Endodermal cell (in vitro differentiated cells): ENCODE measurements at regions not wholly inside any gene's neighbourhood (a gene's known extent, or its start where the extent isn't known, plus 50 kb on each side); places are given as distances from the start of the nearest gene placed in this dataset.

Experiments used
- DNase-seq: peaks from one replicate; pipeline ENCODE4 v3.0.0-alpha.2; 2017
- H3K27ac ChIP-seq: 2 replicates; pipeline ENCODE4 v1.5.1; 2013; ENCODE audit warnings: mild to moderate bottlenecking, low read depth, low read length, moderate library complexity
- H3K27me3 ChIP-seq: 2 replicates; pipeline ENCODE4 v1.6.1; 2013; ENCODE audit warnings: mild to moderate bottlenecking, low read length, moderate library complexity; ENCODE audit not compliant: insufficient read depth, control insufficient read depth, poor library complexity, severe bottlenecking
- H3K36me3 ChIP-seq: 2 replicates; pipeline ENCODE4 v1.7.0; 2013; ENCODE audit warnings: mild to moderate bottlenecking, low read length, moderate library complexity; ENCODE audit not compliant: control insufficient read depth, insufficient read depth
- H3K4me1 ChIP-seq: one replicate; pipeline ENCODE4 v1.7.0; 2013; ENCODE audit warnings: low read length; ENCODE audit not compliant: control insufficient read depth, insufficient read depth
- H3K4me3 ChIP-seq: 2 replicates; pipeline ENCODE4 v1.5.1; 2013; ENCODE audit warnings: mild to moderate bottlenecking, low read length, moderate library complexity
- H3K9ac ChIP-seq: 2 replicates; pipeline ENCODE4 v1.6.1; 2013; ENCODE audit warnings: mild to moderate bottlenecking, low read length, moderate library complexity; ENCODE audit not compliant: poor library complexity, severe bottlenecking; ENCODE audit errors: extremely low read depth
- H3K9me3 ChIP-seq: 2 replicates; pipeline ENCODE4 v1.6.1; 2013; ENCODE audit warnings: mild to moderate bottlenecking, low read length, moderate library complexity; ENCODE audit not compliant: control insufficient read depth
- H3K27ac Mint-ChIP-seq: 2 replicates; pipeline ENCODE4 v1.8.0; 2020; ENCODE audit warnings: mixed read lengths
- H3K27me3 Mint-ChIP-seq: 2 replicates; pipeline ENCODE4 v1.8.0; 2021; ENCODE audit warnings: mild to moderate bottlenecking, mixed read lengths; ENCODE audit not compliant: insufficient read depth
- H3K36me3 Mint-ChIP-seq: 2 replicates; pipeline ENCODE4 v1.8.0; 2020; ENCODE audit warnings: low read depth, mixed read lengths
- H3K4me1 Mint-ChIP-seq: 2 replicates; pipeline ENCODE4 v1.8.0; 2020; ENCODE audit warnings: mixed read lengths
- H3K4me3 Mint-ChIP-seq: 2 replicates; pipeline ENCODE4 v1.8.0; 2020; ENCODE audit warnings: mild to moderate bottlenecking, moderate library complexity, mixed read lengths
- H3K9me3 Mint-ChIP-seq: 2 replicates; pipeline ENCODE4 v1.8.0; 2020; ENCODE audit warnings: mild to moderate bottlenecking, mixed read lengths
- CTCF ChIP-seq: fragments of 200-600 bp; sonication (generic); conservative IDR thresholded peaks from 2 replicates; pipeline ENCODE4 v1.5.0; 2021; ENCODE audit warnings: antibody characterized with exemption, mild to moderate bottlenecking
- WGBS, 2 experiments: methylation state at CpG; one replicate each; pipeline versions ENCODE4 v1.1.5 to v1.1.7; 2013; ENCODE audit warnings: missing lambda C conversion rate in 2 of 2, mixed read lengths in 1 of 2; ENCODE audit not compliant: insufficient coverage in 1 of 2, insufficient read length in 1 of 2; 5-methylcytosine and 5-hydroxymethylcytosine counted together

DNA sequence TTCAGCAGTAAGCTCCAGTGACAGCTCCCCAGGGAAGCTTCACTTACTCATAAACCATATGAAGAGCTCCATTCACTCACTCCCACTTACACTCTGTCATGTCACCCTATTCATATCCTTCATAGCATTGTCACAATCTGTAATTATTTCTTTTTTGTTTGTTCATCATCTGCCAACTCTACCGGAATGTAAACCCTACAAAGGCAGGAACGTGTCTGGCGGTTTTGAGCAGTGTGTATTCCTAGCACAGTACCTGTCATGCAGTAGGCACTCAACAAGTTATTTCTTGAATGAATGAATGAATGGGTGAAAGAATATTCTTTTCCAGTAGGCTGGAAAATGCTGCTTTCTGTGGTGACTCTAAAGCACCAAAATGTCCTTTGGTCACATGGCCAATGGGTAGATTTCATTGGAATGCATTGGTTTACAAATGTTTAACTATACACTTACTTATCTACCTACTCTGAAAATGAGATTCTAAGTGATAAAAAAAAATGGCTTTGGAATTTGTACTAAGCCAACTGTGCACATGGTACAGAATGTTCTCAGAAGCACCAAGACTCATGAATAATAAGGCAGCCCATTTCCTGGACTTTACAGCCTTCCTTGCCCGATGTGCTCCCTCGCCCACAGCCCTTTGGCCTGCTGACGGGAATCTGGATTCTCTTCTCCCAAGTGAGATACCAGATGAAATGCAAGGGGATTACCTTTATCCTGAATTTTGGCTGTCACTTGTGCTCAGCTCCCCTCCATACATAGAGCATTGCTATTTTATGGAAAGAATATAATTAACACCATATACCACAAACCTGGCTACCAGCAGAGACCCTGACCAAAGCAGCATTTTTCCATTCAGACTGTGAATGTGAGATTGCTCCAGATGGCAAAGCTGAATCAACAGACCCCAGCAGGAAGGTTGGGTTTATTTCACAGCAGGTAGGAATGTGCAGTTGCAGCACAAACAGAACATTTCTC, 273.3 kb downstream of the ALDH8A1 start:
- Histone ChIP-seq H3K27ac (no peak overlapping the region), H3K4me3 (no peak overlapping the region), H3K27me3 (no peaks in the 10 kb centered on the region), H3K9ac (no peak overlapping the region), H3K4me1 (peaks cover 4% of the 10 kb centered on the region), H3K9me3 (no peaks in the 10 kb centered on the region), H3K36me3 (no peaks in the 10 kb centered on the region)
- Mint-ChIP-seq H3K27me3 (peaks cover 2% of the 10 kb centered on the region), H3K27ac (no peak overlapping the region), H3K4me3 (no peak overlapping the region), H3K36me3 (no peaks in the 10 kb centered on the region), H3K4me1 (peaks cover 22% of the 10 kb centered on the region), H3K9me3 (no peaks in the 10 kb centered on the region)
- TF ChIP-seq CTCF, result no peak
- DNase-seq, result no peak
- 80 to 94% methylated on average over 1 to 6 of the region's 6 CpGs for WGBS, 2 experiments

DNA sequence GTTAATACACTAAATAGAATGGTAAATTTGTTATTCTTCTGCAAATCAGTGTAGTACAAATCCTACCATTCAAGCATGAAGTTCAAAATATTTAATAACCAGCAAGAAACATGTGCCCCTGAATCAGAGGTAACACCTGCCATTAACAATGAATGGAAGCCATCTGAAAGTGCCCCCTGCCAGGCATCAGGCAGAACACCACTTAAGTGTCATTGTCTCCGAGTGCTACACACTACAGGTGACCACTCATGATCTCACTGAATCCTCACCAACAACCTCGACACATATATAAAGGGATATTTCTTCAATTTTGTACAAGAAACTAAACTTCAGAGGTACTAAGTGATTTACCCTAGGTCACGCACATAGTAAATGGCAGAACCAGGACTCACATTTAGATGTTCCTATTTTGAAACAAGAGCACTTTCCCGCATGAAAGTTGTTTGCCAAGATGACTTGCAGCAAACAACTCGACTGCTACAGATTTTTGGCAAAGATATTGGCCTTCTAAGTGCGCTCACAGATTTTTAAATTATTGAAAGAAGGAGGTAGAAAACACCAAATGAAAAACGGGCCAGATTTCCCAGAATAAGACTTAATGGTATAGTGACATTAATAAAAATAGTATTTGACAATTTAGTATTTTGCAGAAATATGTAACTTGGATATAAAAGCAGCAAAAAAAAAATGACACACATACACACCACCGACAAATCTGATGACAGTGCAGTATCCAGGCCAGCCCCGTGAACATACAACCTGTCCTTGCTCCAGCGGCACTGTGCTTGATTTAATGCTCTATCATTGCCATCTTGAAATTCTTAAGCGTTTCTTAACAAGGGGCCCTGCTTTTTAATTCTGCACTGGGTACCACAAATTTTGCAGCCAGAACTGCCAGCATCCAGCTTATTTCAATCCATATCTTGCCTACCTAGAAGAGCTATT, 274.5 kb downstream of the ALDH8A1 start:
- Mint-ChIP-seq H3K4me1 (peaks cover 22% of the 10 kb centered on the region), H3K9me3 (no peaks in the 10 kb centered on the region), H3K27me3 (peaks cover 2% of the 10 kb centered on the region), H3K4me3 (no peak overlapping the region), H3K36me3 (no peaks in the 10 kb centered on the region), H3K27ac (no peak overlapping the region)
- H3K4me1 ChIP-seq, result peaks cover 4% of the 10 kb centered on the region
- no peaks in the 10 kb centered on the region for H3K36me3 ChIP-seq
- no peak overlapping the region for H3K27ac ChIP-seq
- no peak for TF ChIP-seq CTCF
- H3K4me3 ChIP-seq, result no peak overlapping the region
- H3K9me3 ChIP-seq, result no peaks in the 10 kb centered on the region
- WGBS, 2 experiments, result 84 to 89% methylated on average over 9 to 11 of the region's 11 CpGs
- no peak overlapping the region for H3K9ac ChIP-seq
- H3K27me3 ChIP-seq, result no peaks in the 10 kb centered on the region
- peak; percentile 60 for DNase-seq

GRCh38 chr6:134674562-134674961, 275.3 kb downstream of the ALDH8A1 start:
- no peaks in the 10 kb centered on the region for H3K36me3 ChIP-seq
- no peaks in the 10 kb centered on the region for H3K27me3 ChIP-seq
- Mint-ChIP-seq H3K4me1 (peaks cover 28% of the 10 kb centered on the region), H3K36me3 (no peaks in the 10 kb centered on the region), H3K27ac (no peak overlapping the region), H3K9me3 (no peaks in the 10 kb centered on the region), H3K4me3 (no peak overlapping the region), H3K27me3 (peaks cover 2% of the 10 kb centered on the region)
- no peak for TF ChIP-seq CTCF
- no peaks in the 10 kb centered on the region for H3K9me3 ChIP-seq
- H3K9ac ChIP-seq, result no peak overlapping the region
- DNase-seq, result no peak
- no peak overlapping the region for H3K27ac ChIP-seq
- H3K4me3 ChIP-seq, result no peak overlapping the region
- whole genome bisulfite sequencing, 2 experiments, result 86 to 96% methylated on average over 1 of the region's 2 CpGs
- H3K4me1 ChIP-seq, result peaks cover 4% of the 10 kb centered on the region
